Hepatocyte (in vitro differentiated cells): ENCODE measurements at regions not wholly inside any gene's neighbourhood (a gene's known extent, or its start where the extent isn't known, plus 50 kb on each side); places are given as distances from the start of the nearest gene placed in this dataset.

Experiments
- CTCF ChIP-seq: fragments of 200-600 bp; sonication (generic); IDR thresholded peaks from 2 replicates; pipeline ENCODE4 v1.5.1; 2016; ENCODE audit warnings: antibody characterized with exemption, mild to moderate bottlenecking; ENCODE audit not compliant: poor library complexity
- EZH2 ChIP-seq: fragments of 200-600 bp; sonication (generic); IDR thresholded peaks from 2 replicates; pipeline ENCODE4 v1.6.1; 2016; ENCODE audit warnings: antibody characterized with exemption, mild to moderate bottlenecking, borderline replicate concordance

GRCh38 chr18:69261406-69261805 lies 139.3 kb upstream of the DOK6 start:
- no peak for TF ChIP-seq CTCF
- TF ChIP-seq EZH2, result no peak
